H1 (cell line): ENCODE measurements at regions not wholly inside any gene's neighbourhood (a gene's known extent, or its start where the extent isn't known, plus 50 kb on each side); places are given as distances from the start of the nearest gene placed in this dataset.

Source experiments
- CTCF ChIA-PET: fragments of 300-600 bp; sonication (Branson Sonifier 250); formaldehyde crosslinking; loops from one replicate; lab custom pipeline; 2021; ENCODE audit not compliant: partially characterized antibody; lab: Charles Lee
- POLR2A ChIA-PET: fragments of 300-600 bp; sonication (Branson Sonifier 250); formaldehyde crosslinking; loops from one replicate; lab custom pipeline; 2021; ENCODE audit warnings: inconsistent platforms; ENCODE audit not compliant: partially characterized antibody; lab: Charles Lee
- DNase-seq, 2 experiments: peaks; one replicate each; pipeline versions ENCODE4 v3.0.0 to v3.0.0-alpha.2; 2010 to 2022; ENCODE audit warnings: low spot score in 2 of 2, low read depth in 1 of 2, mixed read lengths in 1 of 2
- FAIRE-seq: peaks from 2 replicates; lab custom pipeline; 2011; peaks lifted over from hg19 to GRCh38; lab: Jason Lieb, UNC
- H2AFZ ChIP-seq: 2 replicates; pipeline ENCODE4 v1.8.1; 2012; ENCODE audit warnings: low read length, inconsistent platforms
- H2AK5ac ChIP-seq: 2 replicates; pipeline ENCODE4 v1.6.1; 2013; ENCODE audit warnings: low read depth, low read length
- H2BK120ac ChIP-seq: replicated peaks from 2 replicates; pipeline ENCODE3; 2013; ENCODE audit warnings: low read depth, low read length, inconsistent platforms
- H2BK12ac ChIP-seq: 2 replicates; pipeline ENCODE4 v1.6.1; 2013; ENCODE audit warnings: low read depth, low read length
- H2BK15ac ChIP-seq: 2 replicates; pipeline ENCODE4 v1.6.1; 2013; ENCODE audit warnings: low read length
- H2BK20ac ChIP-seq: 2 replicates; pipeline ENCODE4 v1.6.1; 2013; ENCODE audit warnings: low read length
- H2BK5ac ChIP-seq: 2 replicates; pipeline ENCODE4 v1.6.1; 2013; ENCODE audit warnings: low read depth, low read length
- H3K14ac ChIP-seq: 2 replicates; pipeline ENCODE4 v1.6.1; 2013; ENCODE audit warnings: inconsistent platforms; ENCODE audit not compliant: insufficient read length
- H3K18ac ChIP-seq: 2 replicates; pipeline ENCODE4 v1.6.1; 2013; ENCODE audit warnings: low read length; ENCODE audit errors: extremely low read depth
- H3K23ac ChIP-seq: 2 replicates; pipeline ENCODE4 v1.6.1; 2013; ENCODE audit warnings: inconsistent platforms; ENCODE audit not compliant: insufficient read length
- H3K23me2 ChIP-seq: 2 replicates; pipeline ENCODE4 v1.6.1; 2013; ENCODE audit warnings: low read depth, low read length
- H3K27ac ChIP-seq: 2 replicates; pipeline ENCODE4 v1.6.1; 2011; ENCODE audit warnings: low read depth, low read length, inconsistent platforms
- H3K27me3 ChIP-seq, 4 experiments: replicated peaks in 1 of 4; 1 replicate in 1 of 4; 2 replicates in 3 of 4; pipeline versions ENCODE4 v1.6.1 to v1.8.1; 2011 to 2013; ENCODE audit warnings: low read length in 3 of 4, mild to moderate bottlenecking in 3 of 4, inconsistent platforms in 2 of 4, mixed read lengths in 2 of 4, moderate library complexity in 1 of 4; ENCODE audit not compliant: control insufficient read depth in 3 of 4, insufficient read depth in 3 of 4; ENCODE audit errors: extremely low read depth in 1 of 4
- H3K36me3 ChIP-seq, 4 experiments: 2 replicates each; pipeline versions ENCODE4 v1.6.1 to v1.8.1; 2011 to 2013; ENCODE audit warnings: mild to moderate bottlenecking in 4 of 4, low read length in 3 of 4, moderate library complexity in 2 of 4, control low read depth in 1 of 4, inconsistent platforms in 1 of 4; ENCODE audit not compliant: insufficient read depth in 4 of 4, control insufficient read depth in 2 of 4
- H3K4ac ChIP-seq: replicated peaks from 2 replicates; pipeline ENCODE3; 2013; ENCODE audit warnings: low read length, low read depth, mixed read lengths, inconsistent platforms; ENCODE audit not compliant: insufficient read length
- H3K4me1 ChIP-seq, 4 experiments: replicated peaks in 1 of 4; 1 replicate in 1 of 4; 2 replicates in 3 of 4; pipeline versions ENCODE4 v1.6.1 to v1.8.1; 2011 to 2013; ENCODE audit warnings: low read length in 3 of 4, inconsistent platforms in 2 of 4, mixed read lengths in 1 of 4; ENCODE audit not compliant: insufficient read depth in 4 of 4, control insufficient read depth in 3 of 4
- H3K4me2 ChIP-seq, 2 experiments: 2 replicates each; pipeline versions ENCODE4 v1.6.1 to v1.8.1; 2011 to 2013; ENCODE audit warnings: low read depth in 2 of 2, low read length in 2 of 2, control low read depth in 1 of 2, inconsistent platforms in 1 of 2, mild to moderate bottlenecking in 1 of 2; ENCODE audit not compliant: insufficient read depth in 1 of 2
- H3K4me3 ChIP-seq, 4 experiments: fragments of 200-600, 300-600 bp in 1 of 4; sonication (generic), shearing (Covaris generic), sonication (Bioruptor Twin) in 1 of 4; 2 replicates each; pipeline versions ENCODE4 v1.5.1 to v1.8.1; 2011 to 2016; ENCODE audit warnings: low read length in 4 of 4, low read depth in 3 of 4, control low read depth in 2 of 4, inconsistent platforms in 2 of 4, mild to moderate bottlenecking in 2 of 4, mixed read lengths in 1 of 4, moderate library complexity in 1 of 4; ENCODE audit not compliant: insufficient read depth in 2 of 4; ENCODE audit errors: extremely low read depth in 1 of 4
- H3K56ac ChIP-seq: replicated peaks from 2 replicates; pipeline ENCODE3; 2013; ENCODE audit warnings: low read depth, mild to moderate bottlenecking, mixed read lengths, low read length, inconsistent platforms; ENCODE audit not compliant: insufficient read length
- H3K79me1 ChIP-seq: 2 replicates; pipeline ENCODE4 v1.6.1; 2013; ENCODE audit warnings: low read depth, low read length, control low read depth
- H3K79me2 ChIP-seq, 2 experiments: 2 replicates each; pipeline versions ENCODE4 v1.6.1 to v1.8.1; 2012 to 2013; ENCODE audit warnings: low read length in 2 of 2, mild to moderate bottlenecking in 2 of 2, inconsistent platforms in 1 of 2; ENCODE audit not compliant: insufficient read depth in 2 of 2, control insufficient read depth in 1 of 2
- H3K9ac ChIP-seq, 4 experiments: replicated peaks in 1 of 4; 1 replicate in 1 of 4; 2 replicates in 3 of 4; pipeline versions ENCODE4 v1.6.1 to v1.8.1; 2011 to 2013; ENCODE audit warnings: low read depth in 3 of 4, low read length in 3 of 4, control low read depth in 2 of 4, mild to moderate bottlenecking in 2 of 4, moderate library complexity in 2 of 4, inconsistent platforms in 1 of 4; ENCODE audit errors: extremely low read depth in 1 of 4
- H3K9me3 ChIP-seq, 2 experiments: 2 replicates each; pipeline versions ENCODE4 v1.6.1 to v1.8.1; 2012 to 2013; ENCODE audit warnings: mild to moderate bottlenecking in 2 of 2, moderate library complexity in 2 of 2, control low read depth in 1 of 2, inconsistent platforms in 1 of 2, low read depth in 1 of 2, low read length in 1 of 2, mixed read lengths in 1 of 2; ENCODE audit not compliant: insufficient read depth in 2 of 2
- H4K20me1 ChIP-seq, 2 experiments: replicated peaks in 1 of 2; 2 replicates each; pipeline versions ENCODE3 to v1.8.1; 2011 to 2013; ENCODE audit warnings: inconsistent platforms in 2 of 2, low read length in 2 of 2, mild to moderate bottlenecking in 1 of 2; ENCODE audit not compliant: insufficient read depth in 2 of 2, control insufficient read depth in 1 of 2
- H4K5ac ChIP-seq: 2 replicates; pipeline ENCODE4 v1.6.1; 2013; ENCODE audit warnings: low read length, low read depth, mixed read lengths, inconsistent platforms; ENCODE audit not compliant: insufficient read length
- H4K8ac ChIP-seq: 2 replicates; pipeline ENCODE4 v1.8.0; 2013; ENCODE audit warnings: mild to moderate bottlenecking, moderate library complexity, low read length, inconsistent platforms; ENCODE audit not compliant: insufficient read depth; ENCODE audit errors: extremely low read depth
- H4K91ac ChIP-seq: replicated peaks from 2 replicates; pipeline ENCODE3; 2013; ENCODE audit warnings: low read length, mixed read lengths, inconsistent platforms; ENCODE audit not compliant: insufficient read length
- KDM4A ChIP-seq: IDR thresholded peaks from one replicate; pipeline ENCODE4 v1.7.1; 2012; ENCODE audit warnings: low read depth, mild to moderate bottlenecking, moderate library complexity, low read length, inconsistent platforms; ENCODE audit not compliant: severe bottlenecking
- RAD21 ChIP-seq, 2 experiments: IDR thresholded peaks in 1 of 2; conservative IDR thresholded peaks in 1 of 2; 2 replicates each; pipeline ENCODE4 v1.6.1; 2011; ENCODE audit warnings: low read depth in 2 of 2, low read length in 2 of 2, improper control_type of control experiment in 1 of 2, inconsistent platforms in 1 of 2, mild to moderate bottlenecking in 1 of 2, moderate library complexity in 1 of 2
- WGBS, 2 experiments: shearing (Covaris generic) in 1 of 2; methylation state at CpG; one replicate each; pipeline versions ENCODE4 v1.1.6 to v1.1.7; 2013 to 2015; ENCODE audit warnings: low lambda C conversion rate in 2 of 2, mixed read lengths in 2 of 2, inconsistent platforms in 1 of 2, low coverage in 1 of 2, missing lambda C conversion rate in 1 of 2; ENCODE audit not compliant: insufficient replicate concordance in 2 of 2, insufficient coverage in 1 of 2, insufficient read length in 1 of 2; ENCODE audit errors: extremely low coverage in 1 of 2, missing lambda C conversion rate in 1 of 2; 5-methylcytosine and 5-hydroxymethylcytosine counted together

DNA sequence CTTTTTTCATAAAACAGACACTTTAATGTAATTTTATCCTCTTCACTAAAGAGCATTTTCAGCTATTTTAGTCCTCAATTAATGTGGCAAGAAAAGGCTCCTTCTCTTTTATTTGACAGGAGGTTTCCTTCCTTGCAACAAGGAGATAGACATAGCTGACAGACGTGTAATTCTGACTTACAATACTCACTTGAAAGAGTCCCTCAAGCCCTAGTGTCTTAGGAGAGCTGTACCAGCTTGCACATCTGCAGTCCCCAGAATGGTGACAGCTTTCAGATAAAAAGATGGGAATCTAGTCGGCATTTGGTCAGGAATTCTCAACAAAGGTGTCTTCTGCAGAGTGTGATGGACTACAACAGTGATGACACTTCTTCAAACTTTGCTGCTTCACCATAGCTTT, 603.7 kb upstream of the PTCHD4 start:
- Histone ChIP-seq H3K79me1 (no peaks in the 10 kb centered on the region), H3K9ac (no peak overlapping the region), H3K4me3 (no peak overlapping the region), H4K20me1 (no peaks in the 10 kb centered on the region), H3K18ac (no peak overlapping the region), H2BK120ac (no peak overlapping the region), H3K9me3 (no peaks in the 10 kb centered on the region), H2BK20ac (no peak overlapping the region), H2BK15ac (no peak overlapping the region), H3K4me2 (no peak overlapping the region), H3K14ac (no peak overlapping the region), H2AK5ac (no peak overlapping the region), H3K27me3 (no peaks in the 10 kb centered on the region), H3K27ac (no peak overlapping the region), H3K79me2 (no peaks in the 10 kb centered on the region), H4K5ac (no peak overlapping the region), H4K8ac (no peak overlapping the region), H3K56ac (no peak overlapping the region), H2BK12ac (no peak overlapping the region), H3K23ac (no peak overlapping the region), H3K36me3 (no peaks in the 10 kb centered on the region), H4K91ac (no peak overlapping the region), H2BK5ac (no peak overlapping the region), H2AFZ (no peak overlapping the region), H3K4ac (no peak overlapping the region), H3K23me2 (no peaks in the 10 kb centered on the region), H3K4me1 (no peaks in the 10 kb centered on the region)
- no peak for DNase-seq
- FAIRE-seq: no peak
- CTCF ChIA-PET: interaction anchor here (0.9 kb wide), 1 partner anchor 632 kb away, joined by 3 read pairs; no protein-coding TSS in a partner anchor
- POLR2A ChIA-PET: no interaction called here
- 86% methylated on average over 2 of the region's 2 CpGs; no CpG with 5 or more reads in 1 of the 2 experiments for WGBS, 2 experiments
- TF ChIP-seq KDM4A (no peak), RAD21 (IDR thresholded peaks at IDR 0.05 in 1 of 2, conservative IDR thresholded peaks at IDR 0.05 in 1 of 2; ENCODE audit: low read depth in 2 of 2, low read length in 2 of 2) (no peak)
